Activated T-helper 9 cell treated with anti-CD3 and anti-CD28 coated beads, Interleukin-2, amount 50 U/mL, for 16 hours (primary cell): ENCODE measurements at regions not wholly inside any gene's neighbourhood (a gene's known extent, or its start where the extent isn't known, plus 50 kb on each side); places are given as distances from the start of the nearest gene placed in this dataset.

Experiments
- DNase-seq: peaks from one replicate; pipeline ENCODE4 v3.0.0-alpha.2; 2020; ENCODE audit warnings: low read depth

DNA sequence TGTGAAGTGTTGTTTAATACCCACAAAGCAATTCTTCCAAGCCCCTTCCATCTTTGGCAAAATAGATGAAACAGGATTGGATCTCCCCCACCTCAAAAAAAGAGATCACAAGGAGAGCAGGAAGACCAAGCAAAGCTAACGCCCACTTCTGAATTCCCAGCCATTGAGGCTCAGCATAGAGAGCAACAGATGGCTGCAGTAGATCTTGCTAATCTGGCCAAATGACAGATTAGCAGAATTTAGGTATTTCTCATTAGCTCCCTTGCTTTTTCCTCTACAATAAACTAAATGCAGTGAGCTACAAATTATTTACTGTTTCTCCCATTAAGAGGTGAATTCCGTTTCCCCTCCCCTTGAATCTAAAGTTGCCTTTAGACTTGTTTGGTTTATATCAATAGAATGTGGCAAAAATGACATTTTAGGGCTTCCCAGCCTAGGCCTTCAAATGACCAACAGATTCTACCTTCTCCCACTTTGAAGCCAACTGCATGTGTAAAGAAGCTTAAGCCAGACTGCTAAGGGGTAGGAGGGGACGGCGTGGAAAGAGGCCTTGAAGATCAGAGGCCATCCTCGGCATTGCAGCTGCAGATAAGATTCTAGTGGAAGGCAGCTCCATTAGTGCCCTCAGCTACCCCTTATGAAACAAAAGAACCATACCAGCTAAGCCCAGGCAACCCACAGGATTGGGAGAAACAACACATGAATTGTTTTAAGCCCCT, 56.8 kb upstream of the CPEB4 start:
- no peak for DNase-seq

DNA sequence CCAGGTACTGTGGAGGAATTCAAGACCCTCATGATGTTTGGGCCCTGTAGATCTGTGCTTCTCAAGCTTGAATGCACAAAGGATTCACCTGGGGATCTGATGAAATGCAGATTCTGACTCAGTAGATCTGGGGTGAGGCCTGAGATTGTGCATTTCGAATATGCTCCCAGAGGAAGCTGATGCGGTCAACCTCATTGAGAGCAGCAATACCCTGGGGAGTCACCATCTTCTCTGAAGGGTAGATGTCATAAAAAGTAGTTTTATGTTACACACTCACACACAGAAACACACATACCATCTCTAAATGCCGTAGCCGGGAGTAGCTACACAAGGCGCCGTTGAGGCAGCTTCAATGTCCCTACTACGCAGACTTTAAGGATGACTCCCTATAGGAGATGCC, 55.8 kb upstream of the CPEB4 start:
- DNase-seq = no peak

DNA sequence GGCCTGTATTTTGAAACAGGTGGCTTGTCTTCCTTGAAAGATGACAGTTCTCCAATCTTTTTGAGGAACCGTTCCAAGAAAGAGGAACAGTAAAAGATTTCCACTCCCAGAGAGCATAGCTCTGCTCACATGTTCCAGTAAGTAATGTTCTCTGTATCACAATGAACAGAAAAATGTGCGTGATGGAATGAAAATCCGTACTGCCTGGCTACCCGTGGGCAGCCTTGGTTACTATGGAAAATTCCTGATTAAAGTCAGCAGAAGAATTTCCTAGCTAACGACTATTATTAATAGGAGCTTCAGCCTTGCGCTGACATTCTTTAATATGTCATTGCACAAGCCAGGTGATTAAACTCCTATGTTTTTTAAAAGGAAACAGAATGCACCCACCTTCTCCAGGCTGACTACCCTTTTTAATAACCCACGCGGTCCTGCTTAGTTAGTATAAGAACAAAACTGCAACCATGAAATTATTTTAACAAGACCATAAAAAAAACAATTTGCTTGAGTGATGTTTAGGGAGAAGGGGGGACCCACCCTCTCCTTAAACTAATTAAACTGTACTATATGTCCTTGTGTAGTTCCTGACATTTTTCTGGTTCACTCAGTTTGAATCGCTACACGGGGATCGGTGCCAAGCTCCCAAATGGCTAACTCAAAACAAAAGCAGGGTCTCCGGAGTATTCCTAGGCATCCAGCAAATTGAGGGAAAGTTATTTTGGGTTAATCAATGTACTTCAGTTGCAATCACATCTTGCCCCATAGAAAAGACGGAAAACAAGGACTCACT, 54.8 kb upstream of the CPEB4 start:
- no peak for DNase-seq

DNA sequence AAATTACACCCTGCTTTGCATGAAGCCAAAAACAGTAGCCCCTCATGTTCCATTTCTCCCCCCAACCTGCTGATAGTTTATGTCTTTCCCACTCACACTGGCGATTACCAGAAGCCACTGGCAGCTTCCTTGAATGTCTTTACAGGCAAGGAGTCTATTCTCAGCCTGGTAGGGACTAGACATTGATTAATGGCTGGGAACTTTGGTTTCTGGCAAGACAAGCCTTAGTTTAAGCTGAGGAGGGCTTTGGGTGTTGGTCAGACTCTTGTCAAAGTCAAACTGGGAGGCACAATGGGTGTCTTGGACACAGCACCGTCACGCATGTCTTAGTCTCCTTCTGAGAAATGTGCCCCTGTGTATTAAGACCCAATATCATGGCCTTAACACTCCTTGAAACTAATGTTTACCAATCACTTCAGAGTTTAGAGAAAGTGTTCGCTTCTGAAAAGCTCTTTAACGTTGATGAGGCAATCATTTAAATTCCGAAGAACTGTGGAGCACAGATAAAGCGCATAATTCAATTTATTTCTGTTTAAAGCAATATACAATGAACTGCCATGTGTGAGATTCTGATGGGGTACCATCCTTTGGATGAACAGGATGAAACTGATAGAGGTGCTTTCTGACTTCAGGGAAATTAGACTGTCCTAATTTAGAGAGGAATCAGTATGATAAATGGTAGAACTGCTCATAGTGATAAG, 53.9 kb upstream of the CPEB4 start:
- no peak for DNase-seq

DNA sequence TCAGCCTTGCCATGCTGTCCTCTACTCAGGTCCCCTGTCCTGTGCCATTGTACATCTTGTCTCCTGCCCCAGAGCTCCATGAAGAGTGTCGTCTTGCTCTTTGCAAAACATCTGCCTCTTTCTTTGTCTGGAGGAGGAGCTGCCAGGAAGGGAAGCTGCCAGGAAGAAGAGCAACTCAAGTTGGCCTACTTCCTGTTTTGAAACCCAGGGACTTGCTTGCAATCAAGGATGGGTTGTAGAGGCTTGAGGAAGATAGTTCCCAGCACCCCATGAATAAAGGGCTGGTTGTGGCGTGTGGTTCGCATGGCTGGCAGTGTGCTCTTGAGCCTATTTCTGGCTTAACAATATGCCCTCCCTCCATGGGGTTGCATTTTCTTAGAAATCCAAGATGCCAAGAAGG, 53.0 kb upstream of the CPEB4 start:
- DNase-seq = no peak

DNA sequence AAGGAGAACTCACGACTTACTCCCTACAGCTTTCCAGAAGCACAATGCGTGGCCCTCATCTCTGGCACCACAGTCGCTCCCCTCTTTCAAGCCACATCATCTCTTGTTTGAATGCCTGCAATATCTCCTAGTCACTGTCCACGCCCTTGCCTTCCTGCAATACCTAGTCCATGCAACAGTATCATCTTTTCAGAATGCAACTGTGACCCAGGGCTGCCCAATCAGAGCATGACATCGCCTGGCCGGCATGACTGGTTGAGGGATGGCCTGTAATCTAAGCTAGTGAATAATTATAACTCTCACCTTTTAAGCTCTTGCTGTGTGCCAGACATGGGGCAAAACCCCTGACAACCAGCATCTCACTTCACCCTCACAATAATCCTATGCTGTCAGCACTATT, 52.5 kb upstream of the CPEB4 start:
- no peak for DNase-seq

DNA sequence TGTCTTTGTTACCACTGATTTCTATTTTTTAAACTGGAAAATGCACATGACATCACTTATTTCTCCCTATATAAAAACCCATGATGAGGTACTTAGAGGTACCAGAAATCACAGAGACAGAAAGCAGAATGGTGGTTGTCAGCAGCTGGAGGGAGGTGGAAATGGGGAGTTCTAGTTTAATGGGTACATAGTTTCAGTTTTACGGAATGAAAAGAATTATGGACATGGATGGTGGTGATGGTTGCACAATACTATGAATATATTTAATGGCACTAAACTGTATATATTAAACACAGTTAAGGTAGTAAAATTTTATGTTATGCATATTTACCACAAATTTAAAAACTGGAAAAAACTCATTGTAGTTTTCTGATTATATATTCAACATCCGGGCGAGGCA, 50.5 kb upstream of the CPEB4 start:
- no peak for DNase-seq
